Esophagus muscularis mucosa (tissue), 4 donors: ENCODE measurements at regions not wholly inside any gene's neighbourhood (a gene's known extent, or its start where the extent isn't known, plus 50 kb on each side); places are given as distances from the start of the nearest gene placed in this dataset.
A peak's percentile ranks its signal among the peaks of the same experiment; 100 is the strongest.

ENCODE experiments used
- DNase-seq: peaks from one replicate; pipeline ENCODE4 v3.0.0-alpha.2; 2017; ENCODE audit errors: extremely low spot score
- H3K27ac ChIP-seq, 4 donors: fragments of 200-600 bp; sonication (generic); replicated peaks in 1 of 4; 1 replicate in 3 of 4; 2 replicates in 1 of 4; pipeline ENCODE4 v1.5.1; 2016 to 2019; ENCODE audit warnings: mild to moderate bottlenecking in 1 of 4
- H3K27me3 ChIP-seq, 4 donors: fragments of 200-600 bp; sonication (generic); one replicate each; pipeline versions ENCODE4 v1.5.1 to v1.6.0; 2016 to 2019
- H3K36me3 ChIP-seq, 4 donors: fragments of 200-600 bp; sonication (generic); one replicate each; pipeline ENCODE4 v1.5.1; 2016 to 2019
- H3K4me1 ChIP-seq, 4 donors: fragments of 200-600 bp; sonication (generic); one replicate each; pipeline ENCODE4 v1.5.1; 2016 to 2019
- H3K4me3 ChIP-seq, 4 donors: fragments of 200-600 bp; sonication (generic); 1 replicate in 2 of 4; 2 replicates in 2 of 4; pipeline ENCODE4 v1.5.1; 2016 to 2019; ENCODE audit warnings: mild to moderate bottlenecking in 4 of 4, moderate library complexity in 1 of 4
- H3K9me3 ChIP-seq, 4 donors: fragments of 200-600 bp; sonication (generic); 1 replicate in 3 of 4; 2 replicates in 1 of 4; pipeline ENCODE4 v1.5.1; 2016 to 2019
- EP300 ChIP-seq: sonication (generic); formaldehyde crosslinking; IDR thresholded peaks from one replicate; pipeline ENCODE4 v1.6.1; 2017; ENCODE audit warnings: antibody characterized with exemption
- POLR2A ChIP-seq: fragments of 450-650 bp; IDR thresholded peaks from one replicate; pipeline ENCODE4 v1.6.1; 2017; ENCODE audit warnings: antibody characterized with exemption, moderate library complexity, mild to moderate bottlenecking, low read depth
- POLR2AphosphoS5 ChIP-seq, 2 donors: sonication (generic); formaldehyde crosslinking; IDR thresholded peaks; one replicate each; pipeline ENCODE4 v1.6.1; 2017; ENCODE audit warnings: antibody characterized with exemption in 2 of 2
- WGBS: methylation state at CpG from one replicate; pipeline ENCODE4 v1.1.5; 2018; 5-methylcytosine and 5-hydroxymethylcytosine counted together
- intact Hi-C: fragments of 100-400 bp; cut with DNase I; formaldehyde crosslinking; loops from one replicate; pipeline ENCODE4 v1.15.1; 2023
- TF ChIP-seq, protein P1 (sequence below), 3 experiments: fragments of 200-600 bp in 2 of 3; fragments of 450-650 bp in 1 of 3; sonication (generic) in 2 of 3; IDR thresholded peaks; one replicate each; pipeline ENCODE4 v1.5.1; 2017 to 2019; ENCODE audit warnings: antibody characterized with exemption in 3 of 3, mild to moderate bottlenecking in 2 of 3, moderate library complexity in 1 of 3

DNA sequence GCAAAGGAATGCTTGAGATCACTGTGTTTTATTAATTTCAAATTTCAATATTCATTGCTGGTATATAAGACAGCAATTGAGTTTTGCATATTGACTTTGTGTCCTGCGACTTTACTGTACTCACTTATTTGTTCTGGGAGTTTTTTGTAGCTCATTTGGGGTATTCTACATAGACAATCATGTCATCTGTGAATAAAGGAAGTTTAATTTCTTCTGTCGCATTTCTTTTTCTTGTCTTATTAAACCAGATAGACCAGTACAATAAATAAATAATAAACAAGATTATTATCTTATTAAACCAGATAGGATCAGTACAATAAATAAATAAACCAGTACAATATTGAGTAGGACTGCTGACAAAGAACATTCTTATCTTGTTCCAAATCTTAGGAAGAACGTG lies 448.2 kb downstream of the RPS24 start:
- DNase-seq: no peak
- H3K9me3 ChIP-seq: no peaks in the 10 kb centered on the region
- H3K4me3 ChIP-seq: no peak overlapping the region
- no peaks in the 10 kb centered on the region for H3K27me3 ChIP-seq
- 89% methylated on average over 3 of the region's 3 CpGs for WGBS
- no peak for TF ChIP-seq EP300
- TF ChIP-seq POLR2AphosphoS5 (IDR thresholded peaks at IDR 0.05): no peak
- no peak for TF ChIP-seq POLR2A
- TF ChIP-seq, protein P1, sequence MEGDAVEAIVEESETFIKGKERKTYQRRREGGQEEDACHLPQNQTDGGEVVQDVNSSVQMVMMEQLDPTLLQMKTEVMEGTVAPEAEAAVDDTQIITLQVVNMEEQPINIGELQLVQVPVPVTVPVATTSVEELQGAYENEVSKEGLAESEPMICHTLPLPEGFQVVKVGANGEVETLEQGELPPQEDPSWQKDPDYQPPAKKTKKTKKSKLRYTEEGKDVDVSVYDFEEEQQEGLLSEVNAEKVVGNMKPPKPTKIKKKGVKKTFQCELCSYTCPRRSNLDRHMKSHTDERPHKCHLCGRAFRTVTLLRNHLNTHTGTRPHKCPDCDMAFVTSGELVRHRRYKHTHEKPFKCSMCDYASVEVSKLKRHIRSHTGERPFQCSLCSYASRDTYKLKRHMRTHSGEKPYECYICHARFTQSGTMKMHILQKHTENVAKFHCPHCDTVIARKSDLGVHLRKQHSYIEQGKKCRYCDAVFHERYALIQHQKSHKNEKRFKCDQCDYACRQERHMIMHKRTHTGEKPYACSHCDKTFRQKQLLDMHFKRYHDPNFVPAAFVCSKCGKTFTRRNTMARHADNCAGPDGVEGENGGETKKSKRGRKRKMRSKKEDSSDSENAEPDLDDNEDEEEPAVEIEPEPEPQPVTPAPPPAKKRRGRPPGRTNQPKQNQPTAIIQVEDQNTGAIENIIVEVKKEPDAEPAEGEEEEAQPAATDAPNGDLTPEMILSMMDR (IDR thresholded peaks at IDR 0.05): no peak
- no peaks in the 10 kb centered on the region for H3K4me1 ChIP-seq
- no peak overlapping the region for H3K27ac ChIP-seq
- intact Hi-C loops: no loop called here
- no peaks in the 10 kb centered on the region for H3K36me3 ChIP-seq

DNA sequence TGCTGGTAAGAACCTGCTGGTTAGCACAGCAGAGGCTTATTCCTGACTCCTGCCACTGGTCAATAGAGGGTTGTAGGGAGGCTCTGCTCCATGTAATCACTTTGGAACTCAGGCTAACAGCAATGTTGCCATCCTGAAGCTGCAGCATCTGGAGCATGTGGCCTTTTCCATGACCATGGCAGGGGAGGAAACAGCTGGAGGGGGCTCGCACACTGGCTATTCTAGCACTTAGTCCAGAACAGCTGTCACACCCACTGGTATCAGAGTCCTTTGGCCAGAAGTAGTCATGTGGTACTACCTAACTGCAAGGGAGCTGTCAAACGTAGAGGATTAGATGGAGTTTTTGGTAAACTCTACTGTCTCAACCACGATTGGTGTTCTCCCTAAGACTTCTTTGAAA lies 450.0 kb downstream of the RPS24 start:
- H3K36me3 ChIP-seq: no peaks in the 10 kb centered on the region
- intact Hi-C loops: no loop called here
- TF ChIP-seq POLR2A (no peak), POLR2AphosphoS5 (IDR thresholded peaks at IDR 0.05) (no peak), EP300 (no peak)
- TF ChIP-seq, protein P1 (IDR thresholded peaks at IDR 0.05): no peak
- H3K4me1 ChIP-seq: no peaks in the 10 kb centered on the region
- no peak overlapping the region for H3K27ac ChIP-seq
- DNase-seq: peak; percentile 89
- WGBS: 96% methylated on average over 3 of the region's 3 CpGs
- no peaks in the 10 kb centered on the region for H3K27me3 ChIP-seq
- H3K9me3 ChIP-seq: no peaks in the 10 kb centered on the region
- H3K4me3 ChIP-seq: no peak overlapping the region

DNA sequence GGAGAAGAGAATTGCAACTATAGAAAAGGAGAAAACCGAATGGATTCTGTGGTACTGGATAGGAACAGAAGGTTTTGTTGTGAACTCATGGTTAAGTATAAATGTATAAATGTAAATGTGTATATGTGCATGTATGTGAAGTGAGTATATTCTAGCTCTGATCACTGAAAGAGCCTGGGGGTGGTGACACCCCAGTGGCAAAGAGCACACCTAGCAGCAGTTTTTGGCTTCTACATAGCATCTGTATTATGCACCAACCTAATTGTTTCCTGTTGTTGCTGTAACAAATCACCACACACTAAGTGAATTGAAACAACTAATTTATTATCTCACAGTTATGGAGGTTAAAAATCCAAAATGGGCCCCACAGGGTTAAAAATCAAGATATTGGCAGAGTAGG lies 455.4 kb downstream of the RPS24 start:
- no peaks in the 10 kb centered on the region for H3K27me3 ChIP-seq
- H3K36me3 ChIP-seq: no peaks in the 10 kb centered on the region
- H3K27ac ChIP-seq: no peak overlapping the region
- no peak overlapping the region for H3K4me3 ChIP-seq
- intact Hi-C loops: no loop called here
- no peak for DNase-seq
- H3K4me1 ChIP-seq: no peaks in the 10 kb centered on the region
- no peaks in the 10 kb centered on the region for H3K9me3 ChIP-seq
- TF ChIP-seq EP300: no peak
- no peak for TF ChIP-seq POLR2A
- TF ChIP-seq, protein P1 (IDR thresholded peaks at IDR 0.05): no peak
- TF ChIP-seq POLR2AphosphoS5 (IDR thresholded peaks at IDR 0.05): no peak
- 79% methylated on average over 1 of the region's 1 CpG for WGBS

DNA sequence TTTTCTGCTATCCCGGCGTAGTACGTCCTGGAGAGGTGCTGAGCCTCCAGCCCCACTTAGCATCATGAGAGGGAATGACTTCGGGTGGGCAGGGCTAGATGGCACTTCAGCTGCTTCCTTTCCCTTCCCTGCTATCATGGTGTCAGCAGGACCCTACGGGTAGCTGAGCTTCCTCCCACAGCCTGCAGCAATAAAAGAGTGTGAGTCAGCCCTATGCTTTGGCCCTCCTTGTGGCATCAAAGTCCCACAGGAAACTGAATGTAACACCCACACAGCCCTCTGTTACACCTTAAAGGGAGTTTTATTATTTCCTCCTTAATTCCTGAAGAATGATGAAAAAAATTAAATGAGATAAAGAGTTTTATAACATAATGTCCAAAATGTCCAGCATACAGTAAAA lies 458.1 kb downstream of the RPS24 start:
- H3K4me1 ChIP-seq: no peaks in the 10 kb centered on the region
- WGBS: 46% methylated on average over 1 of the region's 5 CpGs
- intact Hi-C loops: loop anchor here (5.0 kb wide), 1 partner anchor 535 kb away; no protein-coding TSS in a partner anchor

DNA sequence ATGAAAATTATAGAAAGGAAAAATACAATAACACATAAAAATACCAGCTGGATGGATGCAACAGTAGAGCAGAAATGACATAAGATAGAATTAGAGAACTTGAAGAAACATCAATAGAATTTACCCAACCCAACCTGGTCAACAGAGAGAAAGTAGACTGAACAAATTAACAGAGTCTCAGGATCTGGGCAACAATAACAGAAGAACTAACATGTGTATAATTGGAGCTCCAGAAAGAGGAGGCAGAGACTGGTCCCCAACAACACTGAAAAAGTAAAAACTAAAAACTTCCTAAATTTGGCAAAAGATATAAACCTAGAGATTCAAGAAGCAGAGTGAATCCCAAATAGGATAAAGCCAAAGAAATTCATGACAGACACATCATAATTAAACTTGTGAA lies 458.8 kb downstream of the RPS24 start:
- intact Hi-C loops: loop anchor here (5.0 kb wide), 1 partner anchor 535 kb away; no protein-coding TSS in a partner anchor
- Histone ChIP-seq H3K27me3 (no peaks in the 10 kb centered on the region), H3K27ac (no peak overlapping the region), H3K4me3 (no peak overlapping the region), H3K4me1 (no peaks in the 10 kb centered on the region), H3K36me3 (no peaks in the 10 kb centered on the region), H3K9me3 (no peaks in the 10 kb centered on the region)
- TF ChIP-seq, protein P1 (IDR thresholded peaks at IDR 0.05): no peak
- TF ChIP-seq POLR2A (no peak), POLR2AphosphoS5 (IDR thresholded peaks at IDR 0.05) (no peak), EP300 (no peak)
- DNase-seq: no peak

More for the DNA sequence above, 458.1 kb downstream of the RPS24 start:
- H3K4me3 ChIP-seq: no peak overlapping the region
- no peak for DNase-seq
- no peak overlapping the region for H3K27ac ChIP-seq
- no peaks in the 10 kb centered on the region for H3K9me3 ChIP-seq
- H3K36me3 ChIP-seq: no peaks in the 10 kb centered on the region
- TF ChIP-seq POLR2AphosphoS5 (IDR thresholded peaks at IDR 0.05): no peak
- TF ChIP-seq EP300: no peak
- TF ChIP-seq POLR2A: no peak
- TF ChIP-seq, protein P1 (IDR thresholded peaks at IDR 0.05): no peak
- H3K27me3 ChIP-seq: no peaks in the 10 kb centered on the region
